Skeletal muscle satellite cell (primary cell): ENCODE measurements at regions not wholly inside any gene's neighbourhood (a gene's known extent, or its start where the extent isn't known, plus 50 kb on each side); places are given as distances from the start of the nearest gene placed in this dataset.
"Not testable (repeated sequence)": the region's sequence is repeated elsewhere in the genome, so short reads cannot be mapped to it uniquely, and the experiment has no call there.

ENCODE experiments used
- H3K27me3 ChIP-seq: 2 replicates; pipeline ENCODE4 v1.7.0; 2013; ENCODE audit warnings: low read length; ENCODE audit not compliant: control insufficient read depth, insufficient read depth
- H3K36me3 ChIP-seq: 2 replicates; pipeline ENCODE4 v1.7.0; 2013; ENCODE audit warnings: mild to moderate bottlenecking, control low read depth, low read length; ENCODE audit not compliant: insufficient read depth
- H3K4me1 ChIP-seq: 2 replicates; pipeline ENCODE4 v1.7.0; 2013; ENCODE audit warnings: low read length; ENCODE audit not compliant: control insufficient read depth, insufficient read depth
- H3K4me2 ChIP-seq: 2 replicates; pipeline ENCODE4 v1.7.0; 2013; ENCODE audit warnings: mild to moderate bottlenecking, low read length
- H3K4me3 ChIP-seq: 2 replicates; pipeline ENCODE4 v1.7.0; 2013; ENCODE audit warnings: low read length
- H3K9ac ChIP-seq: 2 replicates; pipeline ENCODE4 v1.7.0; 2013; ENCODE audit warnings: mild to moderate bottlenecking, low read depth, low read length, moderate library complexity
- H3K9me3 ChIP-seq: replicated peaks from 2 replicates; pipeline ENCODE4 v1.7.0; 2013; ENCODE audit warnings: mild to moderate bottlenecking, control low read depth, low read length

DNA sequence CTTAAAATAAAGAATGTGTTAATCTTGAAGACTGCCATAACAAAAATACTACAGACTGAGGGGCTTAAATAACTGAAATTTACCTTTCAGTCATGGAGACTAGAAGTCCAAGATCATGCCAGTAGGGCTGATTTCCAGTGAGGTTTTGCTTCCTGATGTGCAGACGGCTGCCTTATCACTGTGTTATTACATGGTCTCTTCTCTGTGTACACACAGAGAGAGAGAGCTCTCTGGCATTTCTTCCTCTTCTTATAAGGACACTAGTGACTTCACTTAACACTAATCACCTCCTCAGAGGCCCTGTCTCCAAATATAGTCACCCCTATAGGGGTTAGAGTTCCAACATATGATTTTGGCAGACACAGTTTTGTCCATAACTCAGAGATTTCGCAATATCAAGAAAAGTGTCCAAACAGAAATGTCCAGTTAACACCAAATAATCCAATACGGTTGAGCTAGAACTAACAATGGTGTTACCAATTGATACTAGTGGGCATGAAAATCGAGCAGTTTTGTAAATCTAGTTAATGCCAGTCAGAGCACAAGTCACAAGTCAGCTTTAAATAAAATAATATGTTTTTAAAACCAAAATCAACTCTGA is 399.8 kb downstream of the ADCYAP1 start:
- no peaks in the 10 kb centered on the region for H3K36me3 ChIP-seq
- H3K9ac ChIP-seq: no peak overlapping the region
- no peaks in the 10 kb centered on the region for H3K9me3 ChIP-seq
- H3K4me1 ChIP-seq: no peaks in the 10 kb centered on the region
- no peak overlapping the region for H3K4me3 ChIP-seq
- H3K27me3 ChIP-seq: no peaks in the 10 kb centered on the region
- H3K4me2 ChIP-seq: no peak overlapping the region

- Histone ChIP-seq H3K9ac (no peak overlapping the region), H3K9me3 (no peaks in the 10 kb centered on the region), H3K4me2 (no peak overlapping the region), H3K4me1 (no peaks in the 10 kb centered on the region), H3K36me3 (no peaks in the 10 kb centered on the region), H3K27me3 (no peaks in the 10 kb centered on the region), H3K4me3 (no peak overlapping the region)
Measured at GRCh38 chr18:1306641-1307040, 402.0 kb downstream of the ADCYAP1 start.

GRCh38 chr18:1308686-1309085 is 404.0 kb downstream of the ADCYAP1 start:
- no peaks in the 10 kb centered on the region for H3K4me1 ChIP-seq

DNA sequence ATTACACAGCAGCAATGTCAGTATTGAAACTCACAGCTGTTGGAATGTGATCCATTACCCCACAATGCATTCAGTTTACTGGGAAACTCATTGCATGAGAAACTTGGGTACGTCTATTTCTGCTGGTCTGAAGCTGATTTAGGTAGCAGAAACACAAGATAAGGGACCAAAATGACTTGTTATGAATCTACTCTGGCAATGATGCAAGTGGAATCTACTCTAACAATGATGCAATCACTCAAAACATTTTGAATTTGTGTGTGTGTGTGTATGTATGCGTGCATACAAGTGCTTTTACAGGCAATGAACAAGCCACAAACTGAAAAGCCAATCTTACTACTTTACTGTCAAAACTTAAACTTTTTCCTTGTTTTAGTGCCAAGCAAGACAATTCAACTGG is 406.7 kb downstream of the ADCYAP1 start:
- peaks cover 6% of the 10 kb centered on the region for H3K9me3 ChIP-seq
- no peak overlapping the region for H3K9ac ChIP-seq
- no peak overlapping the region for H3K4me2 ChIP-seq
- H3K4me3 ChIP-seq: no peak overlapping the region
- no peaks in the 10 kb centered on the region for H3K4me1 ChIP-seq
- H3K36me3 ChIP-seq: no peaks in the 10 kb centered on the region
- no peaks in the 10 kb centered on the region for H3K27me3 ChIP-seq

More at GRCh38 chr18:1308686-1309085, 404.0 kb downstream of the ADCYAP1 start:
- H3K36me3 ChIP-seq: no peaks in the 10 kb centered on the region
- no peaks in the 10 kb centered on the region for H3K9me3 ChIP-seq
- H3K27me3 ChIP-seq: no peaks in the 10 kb centered on the region
- H3K9ac ChIP-seq: no peak overlapping the region
- H3K4me3 ChIP-seq: no peak overlapping the region
- no peak overlapping the region for H3K4me2 ChIP-seq

- H3K4me2 ChIP-seq, H3K4me3 ChIP-seq, H3K9ac ChIP-seq, H3K36me3 ChIP-seq, H3K9me3 ChIP-seq, H3K27me3 ChIP-seq, H3K4me1 ChIP-seq: not testable (repeated sequence)
Measured at GRCh38 chr18:1335345-1335744, 430.7 kb downstream of the ADCYAP1 start.

DNA sequence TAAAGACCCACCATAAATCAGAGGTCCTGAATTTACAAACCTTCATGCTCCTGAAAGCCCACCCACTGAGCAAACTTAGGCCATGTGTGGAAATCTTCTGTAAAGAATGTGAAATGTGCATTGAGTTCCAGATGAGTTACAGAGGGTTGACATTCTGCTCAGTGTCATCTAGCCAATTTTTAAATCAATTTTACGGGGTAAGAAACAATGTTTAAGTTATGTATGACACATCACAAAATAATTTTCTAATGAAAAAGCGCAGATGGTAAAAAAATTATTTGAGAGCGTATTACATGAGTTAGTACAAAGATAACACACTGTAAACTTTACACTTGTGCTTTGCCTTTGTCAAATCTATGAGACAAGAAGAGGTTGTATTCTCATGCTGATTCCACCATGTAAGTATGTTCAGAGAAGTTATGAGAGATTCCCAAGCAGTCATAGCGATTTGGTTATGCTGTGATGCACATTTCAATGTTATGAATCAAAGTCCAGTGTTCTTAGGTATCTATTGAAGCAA is 446.3 kb downstream of the ADCYAP1 start:
- H3K4me1 ChIP-seq: no peaks in the 10 kb centered on the region
- H3K4me3 ChIP-seq: no peak overlapping the region
- peaks cover 3% of the 10 kb centered on the region for H3K9me3 ChIP-seq
- no peak overlapping the region for H3K9ac ChIP-seq
- no peaks in the 10 kb centered on the region for H3K27me3 ChIP-seq
- no peak overlapping the region for H3K4me2 ChIP-seq
- H3K36me3 ChIP-seq: no peaks in the 10 kb centered on the region

GRCh38 chr18:1353025-1353424 is 448.4 kb downstream of the ADCYAP1 start:
- H3K36me3 ChIP-seq: no peaks in the 10 kb centered on the region
- H3K9me3 ChIP-seq: peaks cover 3% of the 10 kb centered on the region
- no peaks in the 10 kb centered on the region for H3K4me1 ChIP-seq
- H3K9ac ChIP-seq: no peak overlapping the region
- H3K4me3 ChIP-seq: no peak overlapping the region
- no peak overlapping the region for H3K4me2 ChIP-seq
- no peaks in the 10 kb centered on the region for H3K27me3 ChIP-seq

GRCh38 chr18:1357724-1358123 is 453.1 kb downstream of the ADCYAP1 start:
- Histone ChIP-seq H3K36me3 (no peaks in the 10 kb centered on the region), H3K4me1 (no peaks in the 10 kb centered on the region), H3K9me3 (no peaks in the 10 kb centered on the region), H3K4me3 (no peak overlapping the region), H3K4me2 (no peak overlapping the region), H3K9ac (no peak overlapping the region), H3K27me3 (no peaks in the 10 kb centered on the region)

- H3K9ac ChIP-seq: no peak overlapping the region
- no peaks in the 10 kb centered on the region for H3K4me1 ChIP-seq
- H3K27me3 ChIP-seq: no peaks in the 10 kb centered on the region
- peaks cover 3% of the 10 kb centered on the region for H3K9me3 ChIP-seq
- no peak overlapping the region for H3K4me3 ChIP-seq
- H3K36me3 ChIP-seq: no peaks in the 10 kb centered on the region
- H3K4me2 ChIP-seq: no peak overlapping the region
Measured at GRCh38 chr18:1361936-1362335, 457.3 kb downstream of the ADCYAP1 start.

DNA sequence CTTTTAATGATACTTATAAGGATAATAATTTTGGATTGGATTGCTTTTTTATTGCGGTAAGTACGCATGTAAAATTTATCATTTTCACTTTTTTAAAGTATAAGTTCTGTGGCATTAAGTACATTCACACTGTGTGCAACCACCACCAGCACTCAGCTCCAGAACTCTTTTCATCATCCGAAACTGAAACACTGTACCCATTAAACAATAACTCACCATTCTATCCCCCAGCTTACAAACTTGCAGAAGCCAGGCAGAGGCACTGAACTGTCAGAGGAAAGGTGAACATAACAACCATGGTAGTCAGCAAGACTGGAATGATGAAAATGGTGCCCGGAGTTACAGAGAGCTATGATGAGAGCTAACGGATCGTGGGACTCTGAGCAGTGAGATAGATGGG is 465.9 kb downstream of the ADCYAP1 start:
- no peak overlapping the region for H3K4me3 ChIP-seq
- no peak overlapping the region for H3K4me2 ChIP-seq
- peaks cover 6% of the 10 kb centered on the region for H3K9me3 ChIP-seq
- no peak overlapping the region for H3K9ac ChIP-seq
- H3K4me1 ChIP-seq: no peaks in the 10 kb centered on the region
- H3K36me3 ChIP-seq: no peaks in the 10 kb centered on the region
- H3K27me3 ChIP-seq: no peaks in the 10 kb centered on the region

GRCh38 chr18:1371724-1372123 is 467.1 kb downstream of the ADCYAP1 start:
- no peak overlapping the region for H3K4me2 ChIP-seq

DNA sequence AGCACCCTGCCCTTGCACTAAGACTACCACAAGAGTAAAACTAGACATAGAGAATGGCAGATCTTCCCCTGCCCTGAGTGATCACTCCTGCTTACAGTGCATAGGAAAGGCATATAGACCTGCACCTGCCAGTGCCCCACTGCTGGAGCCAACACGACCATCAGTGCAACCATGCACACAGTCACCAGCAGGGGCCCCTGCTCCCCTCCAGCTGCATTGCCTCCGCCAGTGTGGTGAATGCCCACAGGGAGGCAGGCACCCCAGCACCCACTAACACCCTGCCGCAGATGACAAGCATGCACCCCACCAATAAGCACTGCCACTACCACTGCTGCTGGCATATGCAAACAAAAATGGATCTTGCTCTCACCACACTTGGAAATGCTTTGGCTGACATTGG is 478.8 kb downstream of the ADCYAP1 start:
- Histone ChIP-seq H3K27me3 (no peaks in the 10 kb centered on the region), H3K9me3 (peaks cover 12% of the 10 kb centered on the region), H3K4me3 (no peak overlapping the region), H3K9ac (no peak overlapping the region), H3K4me1 (no peaks in the 10 kb centered on the region), H3K4me2 (no peak overlapping the region), H3K36me3 (no peaks in the 10 kb centered on the region)

More at GRCh38 chr18:1371724-1372123, 467.1 kb downstream of the ADCYAP1 start:
- Histone ChIP-seq H3K36me3 (no peaks in the 10 kb centered on the region), H3K9me3 (peaks cover 3% of the 10 kb centered on the region), H3K9ac (no peak overlapping the region), H3K4me1 (no peaks in the 10 kb centered on the region), H3K4me3 (no peak overlapping the region), H3K27me3 (no peaks in the 10 kb centered on the region)
